Dermis microvascular lymphatic vessel endothelial cell (primary cell): ENCODE measurements at regions not wholly inside any gene's neighbourhood (a gene's known extent, or its start where the extent isn't known, plus 50 kb on each side); places are given as distances from the start of the nearest gene placed in this dataset.

Experiments
- DNase-seq, 2 donors: peaks; one replicate each; pipeline versions ENCODE4 v3.0.0 to v3.0.0-alpha.2; 2010; ENCODE audit warnings: low read depth in 2 of 2

- peak in 1 of 2 donors; percentile 38 for DNase-seq
Measured at GRCh38 chr9:121598965-121599871, 52.2 kb upstream of the DAB2IP start.

GRCh38 chr9:121599872-121600585 is 51.4 kb upstream of the DAB2IP start:
- no peak for DNase-seq

- DNase-seq = no peak
Measured at GRCh38 chr9:121601194-121601593, 50.2 kb upstream of the DAB2IP start.
